Caco-2 (cell line): ENCODE measurements at regions not wholly inside any gene's neighbourhood (a gene's known extent, or its start where the extent isn't known, plus 50 kb on each side); places are given as distances from the start of the nearest gene placed in this dataset.
A peak's percentile ranks its signal among the peaks of the same experiment; 100 is the strongest.

Experiments
- BruUV-seq: library from RNA; stranded (reverse); fragments of 400-500 nt; replicated peaks from 2 replicates; lab custom pipeline; 2021; lab: Mats Ljungman, UMichigan
- CTCF ChIA-PET: fragments of 300-600 bp; sonication (Branson Sonifier 250); formaldehyde crosslinking; loops from one replicate; lab custom pipeline; 2022; ENCODE audit warnings: antibody characterized with exemption; lab: Charles Lee
- POLR2A ChIA-PET: fragments of 300-600 bp; sonication (Branson Sonifier 250); formaldehyde crosslinking; loops from one replicate; lab custom pipeline; 2022; ENCODE audit warnings: antibody characterized with exemption; lab: Charles Lee
- DNase-seq, 2 experiments: peaks; one replicate each; pipeline versions ENCODE4 v3.0.0 to v3.0.0-alpha.2; 2020 to 2022
- H3K27me3 ChIP-seq: replicated peaks from 2 replicates; pipeline ENCODE4 v1.6.0; 2011; ENCODE audit warnings: low read length; ENCODE audit not compliant: control insufficient read depth, insufficient read depth
- H3K36me3 ChIP-seq: 2 replicates; pipeline ENCODE4 v1.5.1; 2011; ENCODE audit warnings: low read length; ENCODE audit not compliant: control insufficient read depth, insufficient read depth
- H3K4me1 ChIP-seq: fragments of 250-450 bp; sonication (Bioruptor Pico); 2 replicates; pipeline ENCODE4 v1.5.1; 2020; ENCODE audit warnings: mild to moderate bottlenecking
- H3K4me3 ChIP-seq: 2 replicates; pipeline ENCODE4 v1.5.1; 2011; ENCODE audit warnings: low read depth, mild to moderate bottlenecking, control low read depth, low read length
- H3K9me3 ChIP-seq: fragments of 250-450 bp; sonication (Bioruptor Pico); 2 replicates; pipeline ENCODE4 v1.5.1; 2020; ENCODE audit warnings: mild to moderate bottlenecking, moderate library complexity
- H3K27ac Mint-ChIP-seq: one replicate; pipeline ENCODE4 v1.8.0; 2022; ENCODE audit warnings: mixed read lengths; ENCODE audit not compliant: unreplicated experiment
- H3K27me3 Mint-ChIP-seq: one replicate; pipeline ENCODE4 v1.8.0; 2022; ENCODE audit warnings: mixed read lengths; ENCODE audit not compliant: insufficient read depth, unreplicated experiment
- H3K36me3 Mint-ChIP-seq: one replicate; pipeline ENCODE4 v1.8.0; 2022; ENCODE audit warnings: mild to moderate bottlenecking, mixed read lengths; ENCODE audit not compliant: insufficient read depth, unreplicated experiment
- H3K4me1 Mint-ChIP-seq: one replicate; pipeline ENCODE4 v1.8.0; 2022; ENCODE audit warnings: low read depth, mixed read lengths; ENCODE audit not compliant: unreplicated experiment
- H3K4me3 Mint-ChIP-seq: one replicate; pipeline ENCODE4 v1.8.0; 2022; ENCODE audit warnings: mild to moderate bottlenecking, moderate library complexity, mixed read lengths; ENCODE audit not compliant: unreplicated experiment
- H3K9me3 Mint-ChIP-seq: one replicate; pipeline ENCODE4 v1.8.0; 2022; ENCODE audit warnings: mixed read lengths; ENCODE audit not compliant: unreplicated experiment
- intact Hi-C: fragments of 100-400 bp; cut with micrococcal nuclease; formaldehyde crosslinking; loops from one replicate; pipeline ENCODE4 v1.10.0; 2022; ENCODE audit not compliant: unreplicated experiment
- TF ChIP-seq, protein P1 (sequence below), 2 experiments: fragments of 200-600 bp in 1 of 2; IDR thresholded peaks; 1 replicate in 1 of 2; 2 replicates in 1 of 2; pipeline versions ENCODE4 v1.5.1 to v1.8.0; 2011 to 2022; ENCODE audit warnings: antibody characterized with exemption in 1 of 2, control low read depth in 1 of 2, inconsistent platforms in 1 of 2, low read depth in 1 of 2, low read length in 1 of 2, mild to moderate bottlenecking in 1 of 2, moderate library complexity in 1 of 2; ENCODE audit not compliant: insufficient read depth in 1 of 2, severe bottlenecking in 1 of 2, unreplicated experiment in 1 of 2

DNA sequence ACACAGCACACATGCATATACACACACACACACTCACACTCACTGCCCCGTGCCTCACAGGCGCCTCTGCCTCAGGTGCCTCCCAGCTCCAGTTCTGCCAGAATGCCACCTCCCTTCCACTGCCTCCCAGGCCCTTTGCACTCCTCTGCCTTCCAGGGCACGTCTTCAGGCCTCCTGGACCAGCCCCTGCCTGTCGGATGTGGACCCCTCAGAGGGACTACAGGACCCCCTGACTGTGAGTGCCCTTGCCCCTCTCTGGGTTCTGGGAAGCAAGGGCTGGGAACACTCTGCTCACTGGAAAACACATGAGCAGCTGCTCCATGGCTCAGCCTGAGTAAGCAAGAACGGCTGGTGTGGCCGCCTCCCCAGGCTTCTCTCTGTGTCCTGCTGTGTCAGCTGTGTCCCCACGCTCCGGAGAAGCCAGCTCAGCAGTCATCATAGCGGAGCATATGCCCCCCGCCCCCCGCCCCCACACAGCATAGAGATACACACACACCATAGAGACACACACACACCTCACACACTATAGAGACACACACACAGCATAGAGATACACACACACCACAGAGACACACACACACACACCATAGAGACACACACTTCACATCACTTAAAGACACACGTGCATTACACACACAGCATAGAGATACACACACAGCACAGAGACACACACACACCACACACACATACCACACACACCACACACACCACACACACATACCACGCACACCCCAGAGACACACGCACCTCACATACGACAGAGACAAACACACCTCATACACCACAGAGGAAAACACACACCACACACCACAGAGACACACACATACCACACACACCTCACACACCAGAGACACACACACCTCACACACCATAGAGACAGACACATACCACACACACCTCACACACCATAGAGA, 271.3 kb downstream of the CYRIA start:
- peaks cover 60% of the 10 kb centered on the region for H3K4me1 ChIP-seq
- H3K9me3 ChIP-seq: 0 out of 2 replicates have a peak, but pooled peaks cover 7% of the 10 kb centered on the region
- no peaks in the 10 kb centered on the region for H3K27me3 ChIP-seq
- H3K9me3 Mint-ChIP-seq: peaks cover 9% of the 10 kb centered on the region
- BruUV-seq: no TSS peak
- peaks cover 13% of the 10 kb centered on the region for H3K4me1 Mint-ChIP-seq
- no peak overlapping the region for H3K27ac Mint-ChIP-seq
- TF ChIP-seq, protein P1, sequence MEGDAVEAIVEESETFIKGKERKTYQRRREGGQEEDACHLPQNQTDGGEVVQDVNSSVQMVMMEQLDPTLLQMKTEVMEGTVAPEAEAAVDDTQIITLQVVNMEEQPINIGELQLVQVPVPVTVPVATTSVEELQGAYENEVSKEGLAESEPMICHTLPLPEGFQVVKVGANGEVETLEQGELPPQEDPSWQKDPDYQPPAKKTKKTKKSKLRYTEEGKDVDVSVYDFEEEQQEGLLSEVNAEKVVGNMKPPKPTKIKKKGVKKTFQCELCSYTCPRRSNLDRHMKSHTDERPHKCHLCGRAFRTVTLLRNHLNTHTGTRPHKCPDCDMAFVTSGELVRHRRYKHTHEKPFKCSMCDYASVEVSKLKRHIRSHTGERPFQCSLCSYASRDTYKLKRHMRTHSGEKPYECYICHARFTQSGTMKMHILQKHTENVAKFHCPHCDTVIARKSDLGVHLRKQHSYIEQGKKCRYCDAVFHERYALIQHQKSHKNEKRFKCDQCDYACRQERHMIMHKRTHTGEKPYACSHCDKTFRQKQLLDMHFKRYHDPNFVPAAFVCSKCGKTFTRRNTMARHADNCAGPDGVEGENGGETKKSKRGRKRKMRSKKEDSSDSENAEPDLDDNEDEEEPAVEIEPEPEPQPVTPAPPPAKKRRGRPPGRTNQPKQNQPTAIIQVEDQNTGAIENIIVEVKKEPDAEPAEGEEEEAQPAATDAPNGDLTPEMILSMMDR (IDR thresholded peaks at IDR 0.05; ENCODE audit: insufficient read depth in 1 of 2, low read depth in 1 of 2, low read length in 1 of 2, severe bottlenecking in 1 of 2, unreplicated experiment in 1 of 2): no peak
- H3K27me3 Mint-ChIP-seq: no peaks in the 10 kb centered on the region
- no peak overlapping the region for H3K4me3 ChIP-seq
- no peaks in the 10 kb centered on the region for H3K36me3 Mint-ChIP-seq
- no peak overlapping the region for H3K4me3 Mint-ChIP-seq
- DNase-seq: peak; percentile 65 to 74
- CTCF ChIA-PET: interaction anchor here (0.8 to 2.2 kb wide), 3 partner anchors 31 to 455 kb away, joined by 4 to 20 read pairs (median 4); partner anchors contain the start of gene MYCN
- intact Hi-C loops: loop anchor here (5.0 kb wide), 6 partner anchors 152 to 627 kb away; no protein-coding TSS in a partner anchor
- POLR2A ChIA-PET: interaction anchor here (0.5 to 1.8 kb wide), 5 partner anchors 31 to 453 kb away, joined by 3 to 25 read pairs (median 5); no protein-coding TSS in a partner anchor
- H3K36me3 ChIP-seq: 0 out of 2 replicates have a peak, but pooled peaks cover 2% of the 10 kb centered on the region

DNA sequence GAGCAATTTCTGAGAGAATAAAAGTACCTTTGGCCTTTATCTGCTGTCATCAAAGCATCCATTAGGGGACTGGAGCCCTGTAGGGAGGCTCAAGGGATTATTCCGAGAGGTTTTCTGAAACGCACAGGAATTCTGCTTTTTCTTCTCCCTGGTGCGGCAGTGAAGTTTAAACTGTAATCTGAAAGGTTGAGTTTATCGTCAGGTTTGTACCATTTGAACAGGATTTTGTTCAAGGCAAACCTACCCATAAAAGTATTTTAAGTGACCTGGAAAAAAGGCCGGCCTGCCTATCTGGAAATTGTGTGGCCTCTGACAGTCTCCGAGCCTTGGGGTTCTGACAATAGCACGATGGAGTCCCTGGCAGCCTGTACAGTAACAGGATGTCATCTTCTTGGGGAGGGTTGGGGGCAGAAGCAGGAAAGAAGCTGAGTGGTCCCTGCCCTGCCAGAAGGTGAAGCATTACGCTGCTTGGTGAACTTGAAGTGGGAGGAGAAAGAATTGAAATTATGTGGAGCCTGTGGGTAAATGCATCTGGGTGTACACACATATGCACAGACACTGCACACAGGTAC, 272.0 kb downstream of the CYRIA start:
- no peak overlapping the region for H3K4me3 ChIP-seq
- Mint-ChIP-seq H3K36me3 (no peaks in the 10 kb centered on the region), H3K9me3 (peaks cover 9% of the 10 kb centered on the region), H3K27ac (no peak overlapping the region), H3K4me3 (no peak overlapping the region), H3K27me3 (no peaks in the 10 kb centered on the region), H3K4me1 (peaks cover 13% of the 10 kb centered on the region)
- 0 out of 2 replicates have a peak, but pooled peaks cover 2% of the 10 kb centered on the region for H3K36me3 ChIP-seq
- peaks cover 55% of the 10 kb centered on the region for H3K4me1 ChIP-seq
- peak; percentile 84 to 85 for DNase-seq
- intact Hi-C loops: loop anchor here (1.0 to 5.0 kb wide), 17 partner anchors 15 to 757 kb away; partner anchors contain the start of gene MYCN
- BruUV-seq: TSS peak; percentile 39
- 0 out of 2 replicates have a peak, but pooled peaks cover 7% of the 10 kb centered on the region for H3K9me3 ChIP-seq
- ChIA-PET POLR2A (interaction anchor here (0.6 to 1.8 kb wide), 4 partner anchors 32 to 452 kb away, joined by 3 to 25 read pairs (median 6); no protein-coding TSS in a partner anchor), CTCF (interaction anchor here (0.8 to 2.2 kb wide), 5 partner anchors 32 to 454 kb away, joined by 3 to 20 read pairs (median 4); partner anchors contain the start of gene MYCN)
- TF ChIP-seq, protein P1 (IDR thresholded peaks at IDR 0.05; ENCODE audit: insufficient read depth in 1 of 2, low read depth in 1 of 2, low read length in 1 of 2, severe bottlenecking in 1 of 2, unreplicated experiment in 1 of 2): no peak
- H3K27me3 ChIP-seq: no peaks in the 10 kb centered on the region
